Esophagus muscularis mucosa (tissue), 4 donors: ENCODE measurements at regions not wholly inside any gene's neighbourhood (a gene's known extent, or its start where the extent isn't known, plus 50 kb on each side); places are given as distances from the start of the nearest gene placed in this dataset.

Source experiments
- DNase-seq: peaks from one replicate; pipeline ENCODE4 v3.0.0-alpha.2; 2017; ENCODE audit errors: extremely low spot score
- H3K27ac ChIP-seq, 4 donors: fragments of 200-600 bp; sonication (generic); replicated peaks in 1 of 4; 1 replicate in 3 of 4; 2 replicates in 1 of 4; pipeline ENCODE4 v1.5.1; 2016 to 2019; ENCODE audit warnings: mild to moderate bottlenecking in 1 of 4
- H3K27me3 ChIP-seq, 4 donors: fragments of 200-600 bp; sonication (generic); one replicate each; pipeline versions ENCODE4 v1.5.1 to v1.6.0; 2016 to 2019
- H3K36me3 ChIP-seq, 4 donors: fragments of 200-600 bp; sonication (generic); one replicate each; pipeline ENCODE4 v1.5.1; 2016 to 2019
- H3K4me1 ChIP-seq, 4 donors: fragments of 200-600 bp; sonication (generic); one replicate each; pipeline ENCODE4 v1.5.1; 2016 to 2019
- H3K4me3 ChIP-seq, 4 donors: fragments of 200-600 bp; sonication (generic); 1 replicate in 2 of 4; 2 replicates in 2 of 4; pipeline ENCODE4 v1.5.1; 2016 to 2019; ENCODE audit warnings: mild to moderate bottlenecking in 4 of 4, moderate library complexity in 1 of 4
- H3K9me3 ChIP-seq, 4 donors: fragments of 200-600 bp; sonication (generic); 1 replicate in 3 of 4; 2 replicates in 1 of 4; pipeline ENCODE4 v1.5.1; 2016 to 2019
- EP300 ChIP-seq: sonication (generic); formaldehyde crosslinking; IDR thresholded peaks from one replicate; pipeline ENCODE4 v1.6.1; 2017; ENCODE audit warnings: antibody characterized with exemption
- POLR2A ChIP-seq: fragments of 450-650 bp; IDR thresholded peaks from one replicate; pipeline ENCODE4 v1.6.1; 2017; ENCODE audit warnings: antibody characterized with exemption, moderate library complexity, mild to moderate bottlenecking, low read depth
- POLR2AphosphoS5 ChIP-seq, 2 donors: sonication (generic); formaldehyde crosslinking; IDR thresholded peaks; one replicate each; pipeline ENCODE4 v1.6.1; 2017; ENCODE audit warnings: antibody characterized with exemption in 2 of 2
- WGBS: methylation state at CpG from one replicate; pipeline ENCODE4 v1.1.5; 2018; 5-methylcytosine and 5-hydroxymethylcytosine counted together
- intact Hi-C: fragments of 100-400 bp; cut with DNase I; formaldehyde crosslinking; loops from one replicate; pipeline ENCODE4 v1.15.1; 2023
- TF ChIP-seq, protein P1 (sequence below), 3 experiments: fragments of 200-600 bp in 2 of 3; fragments of 450-650 bp in 1 of 3; sonication (generic) in 2 of 3; IDR thresholded peaks; one replicate each; pipeline ENCODE4 v1.5.1; 2017 to 2019; ENCODE audit warnings: antibody characterized with exemption in 3 of 3, mild to moderate bottlenecking in 2 of 3, moderate library complexity in 1 of 3

DNA sequence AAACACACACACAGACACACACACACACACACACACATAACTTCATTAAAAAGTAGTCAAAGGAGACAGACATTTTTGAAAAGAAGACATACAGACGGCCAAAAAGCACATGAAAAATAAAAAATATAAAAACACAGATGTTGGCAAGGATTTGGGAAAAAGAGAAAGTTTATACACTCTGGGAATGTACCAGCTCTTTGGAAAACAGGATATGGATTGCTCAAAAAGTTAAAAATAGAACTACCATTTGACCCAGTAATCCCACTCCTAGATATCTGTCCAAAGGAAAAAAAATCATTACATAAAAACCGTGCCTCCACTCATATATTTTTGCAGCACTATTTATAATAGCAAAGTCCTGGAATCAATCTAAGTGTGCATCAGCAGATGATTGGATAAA lies 128.4 kb upstream of the C21orf91 start:
- TF ChIP-seq POLR2A (no peak), POLR2AphosphoS5 (IDR thresholded peaks at IDR 0.05) (no peak), EP300 (no peak)
- TF ChIP-seq, protein P1, sequence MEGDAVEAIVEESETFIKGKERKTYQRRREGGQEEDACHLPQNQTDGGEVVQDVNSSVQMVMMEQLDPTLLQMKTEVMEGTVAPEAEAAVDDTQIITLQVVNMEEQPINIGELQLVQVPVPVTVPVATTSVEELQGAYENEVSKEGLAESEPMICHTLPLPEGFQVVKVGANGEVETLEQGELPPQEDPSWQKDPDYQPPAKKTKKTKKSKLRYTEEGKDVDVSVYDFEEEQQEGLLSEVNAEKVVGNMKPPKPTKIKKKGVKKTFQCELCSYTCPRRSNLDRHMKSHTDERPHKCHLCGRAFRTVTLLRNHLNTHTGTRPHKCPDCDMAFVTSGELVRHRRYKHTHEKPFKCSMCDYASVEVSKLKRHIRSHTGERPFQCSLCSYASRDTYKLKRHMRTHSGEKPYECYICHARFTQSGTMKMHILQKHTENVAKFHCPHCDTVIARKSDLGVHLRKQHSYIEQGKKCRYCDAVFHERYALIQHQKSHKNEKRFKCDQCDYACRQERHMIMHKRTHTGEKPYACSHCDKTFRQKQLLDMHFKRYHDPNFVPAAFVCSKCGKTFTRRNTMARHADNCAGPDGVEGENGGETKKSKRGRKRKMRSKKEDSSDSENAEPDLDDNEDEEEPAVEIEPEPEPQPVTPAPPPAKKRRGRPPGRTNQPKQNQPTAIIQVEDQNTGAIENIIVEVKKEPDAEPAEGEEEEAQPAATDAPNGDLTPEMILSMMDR (IDR thresholded peaks at IDR 0.05): no peak
- H3K27me3 ChIP-seq: no peaks in the 10 kb centered on the region
- peaks cover 0 to 11% (median 3%) of the 10 kb centered on the region in 4 donors for H3K9me3 ChIP-seq
- H3K4me1 ChIP-seq: no peaks in the 10 kb centered on the region
- 44% methylated on average over 2 of the region's 2 CpGs for WGBS
- H3K36me3 ChIP-seq: no peaks in the 10 kb centered on the region
- H3K27ac ChIP-seq: no peak overlapping the region
- DNase-seq: no peak
- H3K4me3 ChIP-seq: no peak overlapping the region
- intact Hi-C loops: no loop called here

DNA sequence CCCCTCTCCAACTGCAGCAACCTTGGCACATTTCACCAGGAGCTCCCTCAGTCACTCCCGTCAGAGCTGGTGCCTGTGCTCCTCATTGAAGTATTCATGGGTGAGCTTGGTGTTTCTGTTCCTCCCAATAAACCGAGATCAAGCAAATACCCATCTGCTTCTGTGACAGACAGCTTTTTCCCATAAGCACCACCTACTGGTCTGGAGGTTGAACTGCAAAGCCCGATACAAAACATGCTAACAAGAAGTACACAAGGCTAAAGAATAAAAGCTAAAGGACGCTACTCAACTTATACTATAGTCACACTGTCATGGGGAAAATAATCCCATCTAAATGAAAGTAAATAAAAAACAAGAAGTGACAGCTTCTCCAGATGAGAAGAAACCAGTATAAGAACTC lies 111.9 kb upstream of the C21orf91 start:
- H3K36me3 ChIP-seq: no peaks in the 10 kb centered on the region
- WGBS: 96% methylated on average over 4 of the region's 4 CpGs
- intact Hi-C loops: no loop called here
- DNase-seq: no peak
- no peak overlapping the region for H3K27ac ChIP-seq
- TF ChIP-seq, protein P1 (IDR thresholded peaks at IDR 0.05): peak in 1 of 3 experiments; percentile 15
- TF ChIP-seq EP300: no peak
- TF ChIP-seq POLR2A: no peak
- TF ChIP-seq POLR2AphosphoS5 (IDR thresholded peaks at IDR 0.05): no peak
- no peaks in the 10 kb centered on the region for H3K9me3 ChIP-seq
- H3K4me3 ChIP-seq: no peak overlapping the region
- H3K4me1 ChIP-seq: no peaks in the 10 kb centered on the region
- no peaks in the 10 kb centered on the region for H3K27me3 ChIP-seq

DNA sequence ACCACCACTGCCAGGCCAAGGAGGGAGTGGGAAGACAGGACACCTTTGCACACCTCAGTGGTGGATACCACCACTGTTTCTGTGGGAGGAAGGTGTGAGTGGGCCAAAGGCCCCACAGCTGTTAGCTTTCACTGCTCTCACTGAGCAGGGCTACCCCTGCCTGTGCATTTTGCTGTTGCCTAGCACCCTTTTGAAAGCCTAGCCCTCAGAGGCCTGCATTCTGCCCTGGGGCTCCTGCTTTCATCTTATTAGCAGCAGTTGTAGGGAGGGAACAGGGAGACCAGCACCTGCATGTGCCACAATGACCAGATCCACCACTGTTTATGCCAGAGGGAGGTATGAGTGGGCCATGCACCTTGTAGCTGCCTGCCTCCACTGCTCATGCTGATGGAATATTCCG lies 110.9 kb upstream of the C21orf91 start:
- peaks cover 0 to under 1% (median 0%) of the 10 kb centered on the region in 4 donors for H3K4me1 ChIP-seq
- H3K36me3 ChIP-seq: no peaks in the 10 kb centered on the region
- H3K4me3 ChIP-seq: no peak overlapping the region
- no CpG with 5 or more reads among the region's 1 CpG for WGBS
- H3K27me3 ChIP-seq: no peaks in the 10 kb centered on the region
- intact Hi-C loops: no loop called here
- DNase-seq: no peak
- no peaks in the 10 kb centered on the region for H3K9me3 ChIP-seq
- H3K27ac ChIP-seq: no peak overlapping the region
- TF ChIP-seq, protein P1 (IDR thresholded peaks at IDR 0.05): no peak
- TF ChIP-seq POLR2AphosphoS5 (IDR thresholded peaks at IDR 0.05) (no peak), EP300 (no peak), POLR2A (no peak)

DNA sequence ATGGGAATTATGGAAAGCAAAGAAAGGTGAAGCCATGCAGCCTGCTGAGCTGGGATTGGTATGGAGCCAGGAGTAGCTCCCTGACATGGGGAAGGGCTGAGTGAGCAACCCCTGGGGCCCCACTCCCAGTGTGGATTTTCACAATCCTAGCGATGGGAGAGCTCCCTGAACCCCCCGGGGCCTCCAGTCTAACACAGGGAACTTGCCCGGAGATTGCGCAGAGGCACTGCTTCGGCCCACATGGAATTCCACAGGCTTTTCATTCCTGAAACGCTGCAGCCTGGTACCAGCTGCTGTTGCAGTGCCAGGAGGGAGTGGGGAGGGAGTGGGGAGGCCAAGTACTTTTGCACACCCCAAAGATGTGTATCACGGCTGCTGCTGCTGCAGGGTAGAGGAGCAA lies 110.4 kb upstream of the C21orf91 start:
- Histone ChIP-seq H3K27me3 (no peaks in the 10 kb centered on the region), H3K9me3 (no peaks in the 10 kb centered on the region), H3K27ac (no peak overlapping the region), H3K4me3 (no peak overlapping the region), H3K36me3 (no peaks in the 10 kb centered on the region), H3K4me1 (peaks cover 0 to 4% (median 1%) of the 10 kb centered on the region in 4 donors)
- intact Hi-C loops: no loop called here
- DNase-seq: no peak
- TF ChIP-seq, protein P1 (IDR thresholded peaks at IDR 0.05): no peak
- TF ChIP-seq POLR2A (no peak), POLR2AphosphoS5 (IDR thresholded peaks at IDR 0.05) (no peak), EP300 (no peak)
- WGBS: 64% methylated on average over 2 of the region's 7 CpGs

GRCh38 chr21:17925899-17926298 lies 106.7 kb upstream of the C21orf91 start:
- DNase-seq: no peak
- 36% methylated on average over 1 of the region's 1 CpG for WGBS
- no peak overlapping the region for H3K27ac ChIP-seq
- peaks cover 0 to 12% (median 4%) of the 10 kb centered on the region in 4 donors for H3K4me1 ChIP-seq
- TF ChIP-seq, protein P1 (IDR thresholded peaks at IDR 0.05): peak in 2 of 3 experiments; percentile 25 to 35
- TF ChIP-seq POLR2A (no peak), EP300 (no peak)
- no peaks in the 10 kb centered on the region for H3K27me3 ChIP-seq
- no peak overlapping the region for H3K4me3 ChIP-seq
- H3K36me3 ChIP-seq: no peaks in the 10 kb centered on the region
- H3K9me3 ChIP-seq: peaks cover 0 to under 1% (median 0%) of the 10 kb centered on the region in 4 donors
- intact Hi-C loops: loop anchor here (2.0 kb wide), 1 partner anchor 247 kb away; no protein-coding TSS in a partner anchor
